Activated CD4-positive, alpha-beta memory T cell treated with anti-CD3 and anti-CD28 coated beads for 36 hours (primary cell): ENCODE measurements at regions not wholly inside any gene's neighbourhood (a gene's known extent, or its start where the extent isn't known, plus 50 kb on each side); places are given as distances from the start of the nearest gene placed in this dataset.

ENCODE experiments used
- CTCF ChIA-PET: fragments of 350-600 bp; sonication (Branson Sonifier 250); formaldehyde crosslinking; loops from one replicate; lab custom pipeline; 2021; ENCODE audit warnings: antibody characterized with exemption, inconsistent platforms; lab: Charles Lee
- POLR2A ChIA-PET: fragments of 350-600 bp; sonication (Branson Sonifier 250); formaldehyde crosslinking; loops from one replicate; lab custom pipeline; 2021; ENCODE audit warnings: antibody characterized with exemption; lab: Charles Lee
- DNase-seq: peaks from one replicate; pipeline ENCODE4 v3.0.0-alpha.2; 2020
- H3K27ac Mint-ChIP-seq: one replicate; pipeline ENCODE4 v1.8.0; 2021; ENCODE audit warnings: mixed read lengths
- H3K27me3 Mint-ChIP-seq: one replicate; pipeline ENCODE4 v1.8.0; 2021; ENCODE audit warnings: mixed read lengths
- H3K36me3 Mint-ChIP-seq: one replicate; pipeline ENCODE4 v1.8.0; 2021; ENCODE audit warnings: mixed read lengths
- H3K4me1 Mint-ChIP-seq: one replicate; pipeline ENCODE4 v1.8.0; 2021; ENCODE audit warnings: low read depth, mixed read lengths
- H3K4me3 Mint-ChIP-seq: one replicate; pipeline ENCODE4 v1.8.0; 2021; ENCODE audit warnings: mild to moderate bottlenecking, mixed read lengths
- H3K9me3 Mint-ChIP-seq: one replicate; pipeline ENCODE4 v1.8.0; 2021; ENCODE audit warnings: mixed read lengths
- intact Hi-C: fragments of 100-400 bp; cut with micrococcal nuclease; formaldehyde crosslinking; loops from one replicate; pipeline ENCODE4 v1.15.1; 2023

DNA sequence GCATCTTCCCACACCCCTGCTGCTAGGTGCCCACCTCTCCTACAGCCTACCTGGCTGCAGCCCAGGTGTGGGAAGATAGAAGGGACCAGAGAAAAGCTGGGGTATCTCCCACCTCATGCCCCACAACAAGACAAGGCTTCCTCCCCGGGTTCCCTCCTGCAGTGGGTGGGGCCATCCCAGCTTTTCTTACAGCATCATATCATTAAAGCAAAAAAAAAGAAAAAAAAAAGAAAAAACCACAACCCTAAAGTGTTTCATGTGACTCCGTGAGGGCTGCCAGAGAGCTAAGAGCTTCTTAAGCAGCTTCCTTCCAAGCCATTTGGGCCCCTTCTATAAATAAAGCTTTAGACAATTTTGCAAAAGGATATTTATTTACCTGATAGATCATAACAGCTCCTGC lies 455.4 kb upstream of the TSHZ3 start:
- Mint-ChIP-seq H3K9me3 (no peaks in the 10 kb centered on the region), H3K4me3 (no peak overlapping the region), H3K27me3 (no peaks in the 10 kb centered on the region), H3K27ac (no peak overlapping the region), H3K4me1 (no peaks in the 10 kb centered on the region), H3K36me3 (no peaks in the 10 kb centered on the region)
- ChIA-PET CTCF (no interaction called here), POLR2A (no interaction called here)
- intact Hi-C loops: no loop called here
- no peak for DNase-seq

DNA sequence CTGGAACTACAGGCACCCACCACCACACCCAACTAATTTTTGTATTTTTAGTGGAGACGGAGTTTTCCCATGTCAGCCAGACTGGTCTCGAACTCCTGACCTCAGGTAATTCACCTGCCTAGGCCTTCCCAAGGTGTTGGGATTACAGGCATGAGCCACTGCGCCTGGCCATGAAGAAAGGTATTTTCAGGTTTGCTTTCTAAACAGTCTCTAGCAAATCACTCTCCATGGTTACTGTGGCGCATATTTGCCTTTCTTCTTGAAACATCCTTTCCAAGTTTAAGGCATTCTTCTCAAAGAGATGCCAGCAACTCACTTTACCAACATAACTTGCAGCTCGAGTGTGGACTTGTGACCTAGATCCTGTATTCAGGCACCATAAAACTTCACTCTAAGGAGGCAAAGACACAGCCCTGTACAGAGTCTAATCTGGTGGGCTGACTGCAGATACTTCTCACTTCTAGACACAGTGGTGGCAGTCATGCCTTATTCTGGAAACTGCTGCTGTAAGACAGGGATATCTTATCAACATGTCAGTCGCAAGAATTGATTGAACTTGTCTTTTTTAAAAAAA lies 461.4 kb upstream of the TSHZ3 start:
- no peaks in the 10 kb centered on the region for H3K9me3 Mint-ChIP-seq
- CTCF ChIA-PET: no interaction called here
- no peak for DNase-seq
- POLR2A ChIA-PET: no interaction called here
- no peak overlapping the region for H3K27ac Mint-ChIP-seq
- no peaks in the 10 kb centered on the region for H3K4me1 Mint-ChIP-seq
- H3K36me3 Mint-ChIP-seq: no peaks in the 10 kb centered on the region
- intact Hi-C loops: no loop called here
- no peaks in the 10 kb centered on the region for H3K27me3 Mint-ChIP-seq
- no peak overlapping the region for H3K4me3 Mint-ChIP-seq

GRCh38 chr19:31817971-31818797 lies 468.9 kb upstream of the TSHZ3 start:
- intact Hi-C loops: no loop called here

DNA sequence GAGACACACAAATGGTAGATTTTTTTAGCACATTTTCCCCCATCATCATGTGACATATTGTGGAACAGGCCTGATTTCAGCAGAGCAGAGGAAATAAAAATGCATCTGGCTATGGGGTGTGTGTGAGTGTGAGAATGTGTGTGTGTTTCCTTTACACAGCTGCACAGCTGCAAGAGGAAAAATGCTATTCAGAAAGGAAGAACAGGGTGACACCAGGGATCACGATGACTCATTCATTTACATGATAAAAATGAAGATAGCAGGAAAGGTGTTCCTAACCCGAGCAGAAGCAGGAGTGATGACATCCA lies 469.5 kb upstream of the TSHZ3 start:
- no peaks in the 10 kb centered on the region for H3K4me1 Mint-ChIP-seq
- intact Hi-C loops: no loop called here

More at GRCh38 chr19:31817971-31818797, 468.9 kb upstream of the TSHZ3 start:
- CTCF ChIA-PET: no interaction called here
- POLR2A ChIA-PET: no interaction called here
- Mint-ChIP-seq H3K4me1 (no peaks in the 10 kb centered on the region), H3K9me3 (no peaks in the 10 kb centered on the region), H3K27me3 (peaks cover 1% of the 10 kb centered on the region), H3K4me3 (no peak overlapping the region), H3K36me3 (no peaks in the 10 kb centered on the region), H3K27ac (no peak overlapping the region)
- DNase-seq: no peak

GRCh38 chr19:31819837-31820236 lies 470.6 kb upstream of the TSHZ3 start:
- no peak overlapping the region for H3K27ac Mint-ChIP-seq
- intact Hi-C loops: no loop called here
- H3K4me3 Mint-ChIP-seq: no peak overlapping the region
- no peaks in the 10 kb centered on the region for H3K36me3 Mint-ChIP-seq
- peaks cover 1% of the 10 kb centered on the region for H3K27me3 Mint-ChIP-seq
- no peak for DNase-seq
- H3K4me1 Mint-ChIP-seq: no peaks in the 10 kb centered on the region
- POLR2A ChIA-PET: no interaction called here
- no peaks in the 10 kb centered on the region for H3K9me3 Mint-ChIP-seq
- CTCF ChIA-PET: no interaction called here

More for the DNA sequence above, 469.5 kb upstream of the TSHZ3 start:
- Mint-ChIP-seq H3K27me3 (peaks cover 1% of the 10 kb centered on the region), H3K4me3 (no peak overlapping the region), H3K36me3 (no peaks in the 10 kb centered on the region), H3K9me3 (no peaks in the 10 kb centered on the region), H3K27ac (no peak overlapping the region)
- POLR2A ChIA-PET: no interaction called here
- no peak for DNase-seq
- CTCF ChIA-PET: no interaction called here

DNA sequence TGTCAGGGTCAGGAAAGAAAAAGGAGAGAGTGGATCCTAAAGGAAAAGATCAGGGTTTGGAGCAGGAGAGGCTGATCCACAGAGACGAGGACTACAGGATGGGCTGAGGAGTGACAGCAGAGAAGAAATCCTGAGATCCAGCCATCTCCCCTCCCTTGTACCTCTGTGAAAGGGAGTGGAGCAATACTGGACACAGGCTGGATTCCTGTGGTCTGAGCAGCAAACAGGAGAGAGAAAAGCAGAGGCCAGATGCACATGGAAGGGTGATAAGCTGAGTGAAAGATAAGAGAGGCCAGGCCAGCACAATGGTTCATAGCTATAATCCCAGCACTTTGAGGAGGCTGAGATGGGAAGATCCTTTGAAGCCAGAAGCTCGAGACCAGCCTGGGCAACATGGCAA lies 472.1 kb upstream of the TSHZ3 start:
- Mint-ChIP-seq H3K4me1 (no peaks in the 10 kb centered on the region), H3K27ac (no peak overlapping the region), H3K4me3 (no peak overlapping the region), H3K9me3 (peaks cover 2% of the 10 kb centered on the region), H3K36me3 (no peaks in the 10 kb centered on the region), H3K27me3 (peaks cover 3% of the 10 kb centered on the region)
- intact Hi-C loops: no loop called here
- ChIA-PET POLR2A (no interaction called here), CTCF (no interaction called here)
- DNase-seq: no peak

DNA sequence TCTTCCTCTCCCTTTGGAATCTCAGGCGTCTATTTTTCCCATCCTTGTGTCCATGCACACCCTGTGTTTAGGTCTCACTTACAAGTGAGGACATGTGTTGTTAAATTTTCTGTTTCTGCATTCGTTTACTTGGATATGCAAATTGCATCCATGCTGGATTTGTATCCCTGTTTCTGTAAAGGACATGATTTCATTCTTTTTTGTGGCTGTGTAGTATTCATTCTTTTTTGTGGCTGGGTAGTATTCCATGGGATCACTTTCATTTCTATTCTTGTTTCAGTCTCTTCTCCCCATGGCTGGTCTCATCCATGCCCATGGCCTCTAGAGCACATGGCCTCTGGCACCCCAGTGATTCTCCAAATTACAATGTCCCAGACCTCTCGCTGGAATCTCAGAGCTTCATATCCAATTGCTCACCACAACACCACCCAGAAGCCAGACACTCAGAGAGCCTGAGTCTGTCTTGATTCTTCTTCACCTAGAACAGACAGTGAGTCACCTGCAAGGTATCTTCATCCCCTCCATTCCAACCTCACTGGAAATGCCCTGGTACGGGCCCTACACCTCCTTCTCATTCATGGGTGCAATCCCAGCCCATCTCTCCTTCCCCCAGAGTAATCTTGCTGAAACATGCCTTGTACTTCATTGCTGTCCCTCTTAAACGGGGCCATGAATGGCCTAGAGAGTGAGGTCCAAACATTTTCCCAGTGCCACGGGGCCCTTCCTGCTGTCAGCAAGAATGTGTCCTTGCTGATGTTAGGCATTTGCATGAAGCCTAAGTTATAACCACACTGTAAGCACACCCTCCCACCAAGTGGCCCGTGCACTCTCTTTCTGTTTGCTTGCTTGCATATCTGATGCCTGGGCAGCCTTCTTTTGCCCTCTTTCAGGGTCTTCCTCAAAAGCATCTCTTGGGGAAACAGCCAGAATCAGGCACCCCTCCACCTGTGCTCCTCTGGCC lies 476.2 kb upstream of the TSHZ3 start:
- ChIA-PET CTCF (no interaction called here), POLR2A (no interaction called here)
- Mint-ChIP-seq H3K27me3 (peaks cover 4% of the 10 kb centered on the region), H3K4me3 (no peak overlapping the region), H3K27ac (no peak overlapping the region), H3K36me3 (no peaks in the 10 kb centered on the region), H3K9me3 (peaks cover 2% of the 10 kb centered on the region), H3K4me1 (no peaks in the 10 kb centered on the region)
- intact Hi-C loops: no loop called here
- no peak for DNase-seq

GRCh38 chr19:31826325-31826724 lies 477.1 kb upstream of the TSHZ3 start:
- ChIA-PET CTCF (no interaction called here), POLR2A (no interaction called here)
- DNase-seq: no peak
- H3K9me3 Mint-ChIP-seq: peaks cover 2% of the 10 kb centered on the region
- no peaks in the 10 kb centered on the region for H3K4me1 Mint-ChIP-seq
- no peaks in the 10 kb centered on the region for H3K36me3 Mint-ChIP-seq
- no peak overlapping the region for H3K4me3 Mint-ChIP-seq
- intact Hi-C loops: no loop called here
- H3K27me3 Mint-ChIP-seq: peaks cover 3% of the 10 kb centered on the region
- H3K27ac Mint-ChIP-seq: no peak overlapping the region

GRCh38 chr19:31831421-31832175 lies 482.4 kb upstream of the TSHZ3 start:
- Mint-ChIP-seq H3K36me3 (no peaks in the 10 kb centered on the region), H3K27me3 (peaks cover 1% of the 10 kb centered on the region), H3K9me3 (peaks cover 20% of the 10 kb centered on the region), H3K4me3 (no peak overlapping the region), H3K4me1 (no peaks in the 10 kb centered on the region), H3K27ac (no peak overlapping the region)
- POLR2A ChIA-PET: no interaction called here
- intact Hi-C loops: no loop called here
- CTCF ChIA-PET: interaction anchor here (0.6 kb wide), 1 partner anchor 1002 kb away, joined by 3 read pairs; no protein-coding TSS in a partner anchor
- no peak for DNase-seq

DNA sequence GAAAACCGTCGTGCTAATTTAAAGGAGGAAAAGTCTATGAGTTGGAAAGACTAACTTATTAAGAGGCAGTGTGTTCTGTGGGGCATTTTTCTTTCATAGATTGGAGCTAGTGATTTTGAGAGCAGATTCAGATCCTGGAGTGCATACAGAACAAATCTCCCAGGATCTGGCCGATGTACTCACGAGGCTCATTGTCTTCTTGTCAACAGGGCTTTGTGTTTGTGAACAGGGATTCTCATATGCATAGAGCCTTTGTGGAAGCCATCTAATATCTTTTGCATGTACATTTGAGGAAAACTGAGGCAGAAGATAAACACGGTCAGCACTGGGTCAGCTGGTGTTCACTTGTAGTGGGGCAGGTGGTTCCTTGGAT lies 482.9 kb upstream of the TSHZ3 start:
- peaks cover 20% of the 10 kb centered on the region for H3K9me3 Mint-ChIP-seq
- H3K36me3 Mint-ChIP-seq: no peaks in the 10 kb centered on the region
- no peak for DNase-seq
- intact Hi-C loops: no loop called here
- peaks cover 1% of the 10 kb centered on the region for H3K27me3 Mint-ChIP-seq
- ChIA-PET CTCF (no interaction called here), POLR2A (no interaction called here)
- H3K27ac Mint-ChIP-seq: no peak overlapping the region
- no peak overlapping the region for H3K4me3 Mint-ChIP-seq
- H3K4me1 Mint-ChIP-seq: no peaks in the 10 kb centered on the region

GRCh38 chr19:31834070-31834469 lies 484.8 kb upstream of the TSHZ3 start:
- intact Hi-C loops: no loop called here
- Mint-ChIP-seq H3K4me3 (no peak overlapping the region), H3K4me1 (no peaks in the 10 kb centered on the region), H3K9me3 (peaks cover 20% of the 10 kb centered on the region), H3K36me3 (no peaks in the 10 kb centered on the region), H3K27ac (no peak overlapping the region), H3K27me3 (no peaks in the 10 kb centered on the region)
- no peak for DNase-seq
- ChIA-PET CTCF (no interaction called here), POLR2A (no interaction called here)
